Activated CD8-positive, alpha-beta memory T cell treated with anti-CD3 and anti-CD28 coated beads, Interleukin-2, amount 50 U/mL, for 4 hours (primary cell): ENCODE measurements at regions not wholly inside any gene's neighbourhood (a gene's known extent, or its start where the extent isn't known, plus 50 kb on each side); places are given as distances from the start of the nearest gene placed in this dataset.

Source experiments
- DNase-seq: peaks from one replicate; pipeline ENCODE4 v3.0.0-alpha.2; 2020

- DNase-seq = no peak
Observed at GRCh38 chr15:66950114-66950513, 115.3 kb upstream of the SMAD3 start.

- no peak for DNase-seq
Observed at GRCh38 chr15:66951531-66952320, 113.7 kb upstream of the SMAD3 start.

- no peak for DNase-seq
Observed at GRCh38 chr15:66952756-66953522, 112.5 kb upstream of the SMAD3 start.

GRCh38 chr15:66953523-66954229 lies 111.7 kb upstream of the SMAD3 start:
- DNase-seq = no peak

- no peak for DNase-seq
Observed at GRCh38 chr15:66954601-66955000, 110.8 kb upstream of the SMAD3 start.

GRCh38 chr15:66955001-66955516 lies 110.3 kb upstream of the SMAD3 start:
- DNase-seq = no peak

GRCh38 chr15:66955871-66956585 lies 109.4 kb upstream of the SMAD3 start:
- DNase-seq = no peak

- DNase-seq = no peak
Observed at GRCh38 chr15:66956672-66957430, 108.6 kb upstream of the SMAD3 start.

- no peak for DNase-seq
Observed at GRCh38 chr15:66957431-66957720, 108.0 kb upstream of the SMAD3 start.

GRCh38 chr15:66959066-66959465 lies 106.3 kb upstream of the SMAD3 start:
- DNase-seq = no peak

- no peak for DNase-seq
Observed at GRCh38 chr15:66959875-66960274, 105.5 kb upstream of the SMAD3 start.

GRCh38 chr15:66960519-66960918 lies 104.9 kb upstream of the SMAD3 start:
- no peak for DNase-seq

GRCh38 chr15:66961407-66961884 lies 104.0 kb upstream of the SMAD3 start:
- no peak for DNase-seq

- no peak for DNase-seq
Observed at GRCh38 chr15:66961901-66962300, 103.5 kb upstream of the SMAD3 start.

- DNase-seq = no peak
Observed at GRCh38 chr15:66962522-66962921, 102.9 kb upstream of the SMAD3 start.

- no peak for DNase-seq
Observed at GRCh38 chr15:66963084-66963483, 102.3 kb upstream of the SMAD3 start.

GRCh38 chr15:66963710-66964109 lies 101.7 kb upstream of the SMAD3 start:
- DNase-seq = no peak

- DNase-seq = no peak
Observed at GRCh38 chr15:66964111-66964738, 101.2 kb upstream of the SMAD3 start.

GRCh38 chr15:66964791-66965190 lies 100.6 kb upstream of the SMAD3 start:
- DNase-seq = no peak

- DNase-seq = no peak
Observed at GRCh38 chr15:66965201-66965900, 100.1 kb upstream of the SMAD3 start.

GRCh38 chr15:66966256-66966655 lies 99.1 kb upstream of the SMAD3 start:
- no peak for DNase-seq
